ENCODE measurements at regions not wholly inside any gene's neighbourhood (a gene's known extent, or its start where the extent isn't known, plus 50 kb on each side); places are given as distances from the start of the nearest gene placed in this dataset.
"Not testable (repeated sequence)": the region's sequence is repeated elsewhere in the genome, so short reads cannot be mapped to it uniquely, and the experiment has no call there.

- TF ChIP-seq POLR2A, CTCF (IDR thresholded peaks at IDR 0.05): not testable (repeated sequence)
Measured at GRCh38 chr2:11951492-11951891, 205.1 kb downstream of the LPIN1 start.
